HG03432 (cell line): ENCODE measurements at regions not wholly inside any gene's neighbourhood (a gene's known extent, or its start where the extent isn't known, plus 50 kb on each side); places are given as distances from the start of the nearest gene placed in this dataset.

Experiments
- ATAC-seq: cut with Tn5 transposase; IDR thresholded peaks from one replicate; pipeline ENCODE4 v1.9.1; 2021; ENCODE audit warnings: mild to moderate bottlenecking, moderate library complexity; ENCODE audit not compliant: unreplicated experiment

GRCh38 chr7:155963771-155964195 is 151.5 kb upstream of the SHH start:
- no peak for ATAC-seq

- no peak for ATAC-seq
Observed at GRCh38 chr7:155963356-155963755, 151.1 kb upstream of the SHH start.

GRCh38 chr7:155962968-155963300 is 150.7 kb upstream of the SHH start:
- no peak for ATAC-seq

GRCh38 chr7:155962191-155962967 is 150.1 kb upstream of the SHH start:
- no peak for ATAC-seq

GRCh38 chr7:155961241-155962190 is 149.3 kb upstream of the SHH start:
- ATAC-seq, result no peak

- no peak for ATAC-seq
Observed at GRCh38 chr7:155959894-155960293, 147.6 kb upstream of the SHH start.

GRCh38 chr7:155956977-155957376 is 144.7 kb upstream of the SHH start:
- no peak for ATAC-seq

- no peak for ATAC-seq
Observed at GRCh38 chr7:155955367-155955635, 143.0 kb upstream of the SHH start.

- no peak for ATAC-seq
Observed at GRCh38 chr7:155954550-155955366, 142.5 kb upstream of the SHH start.

- no peak for ATAC-seq
Observed at GRCh38 chr7:155953781-155954549, 141.7 kb upstream of the SHH start.

GRCh38 chr7:155953501-155953778 is 141.2 kb upstream of the SHH start:
- no peak for ATAC-seq

GRCh38 chr7:155951554-155952158 is 139.4 kb upstream of the SHH start:
- no peak for ATAC-seq

GRCh38 chr7:155950898-155951553 is 138.8 kb upstream of the SHH start:
- no peak for ATAC-seq

- ATAC-seq, result no peak
Observed at GRCh38 chr7:155948845-155949244, 136.6 kb upstream of the SHH start.

GRCh38 chr7:155948423-155948822 is 136.2 kb upstream of the SHH start:
- ATAC-seq, result no peak

GRCh38 chr7:155947051-155947450 is 134.8 kb upstream of the SHH start:
- ATAC-seq, result no peak

- no peak for ATAC-seq
Observed at GRCh38 chr7:155945670-155946325, 133.5 kb upstream of the SHH start.

GRCh38 chr7:155944901-155945300 is 132.6 kb upstream of the SHH start:
- no peak for ATAC-seq

GRCh38 chr7:155943251-155943899 is 131.1 kb upstream of the SHH start:
- no peak for ATAC-seq
